A673 (cell line): ENCODE measurements at regions not wholly inside any gene's neighbourhood (a gene's known extent, or its start where the extent isn't known, plus 50 kb on each side); places are given as distances from the start of the nearest gene placed in this dataset.

ENCODE experiments used
- CTCF ChIP-seq: fragments of 300-800, 200-600 bp; sonication (generic); conservative IDR thresholded peaks from 2 replicates; pipeline ENCODE4 v1.5.1; 2017; ENCODE audit warnings: low read depth, mild to moderate bottlenecking, antibody characterized with exemption, low read length, moderate library complexity, mixed read lengths
- EZH2 ChIP-seq: fragments of 200-600 bp; sonication (generic); IDR thresholded peaks from 2 replicates; pipeline ENCODE4 v1.6.1; 2017; ENCODE audit warnings: borderline replicate concordance, low read depth, mild to moderate bottlenecking, mixed read lengths, antibody characterized with exemption, low read length; ENCODE audit not compliant: poor library complexity, severe bottlenecking

GRCh38 chrX:110427076-110427475 is 68.4 kb downstream of the RTL9 start:
- TF ChIP-seq CTCF (no peak), EZH2 (no peak)
